HepG2 (cell line): ENCODE measurements at regions not wholly inside any gene's neighbourhood (a gene's known extent, or its start where the extent isn't known, plus 50 kb on each side); places are given as distances from the start of the nearest gene placed in this dataset.
A peak's percentile ranks its signal among the peaks of the same experiment; 100 is the strongest.

Source experiments
- ATAC-seq: fragments of 200-7000 bp; cut with Tn5 transposase; 3 replicates; pipeline ENCODE4 v1.9.1; 2020; ENCODE audit warnings: mild to moderate bottlenecking, moderate library complexity
- BruUV-seq: library from RNA; stranded (reverse); fragments of 400-500 nt; replicated peaks from 2 replicates; lab custom pipeline; 2021; lab: Mats Ljungman, UMichigan
- CTCF ChIA-PET: fragments of 300-600 bp; formaldehyde crosslinking; extraction: SDS; loops from one replicate; lab custom pipeline; 2021; ENCODE audit warnings: low total read pairs, inconsistent platforms, low intra/inter-chr PET ratio; lab: Yijun Ruan, JAX
- POLR2A ChIA-PET: fragments of 350-600 bp; sonication (Branson Sonifier 250); formaldehyde crosslinking; loops from one replicate; lab custom pipeline; 2020; ENCODE audit warnings: antibody characterized with exemption, inconsistent platforms; lab: Yijun Ruan, JAX
- DNase-seq: peaks from one replicate; pipeline ENCODE4 v3.0.0-alpha.2; 2015; ENCODE audit warnings: low spot score
- FAIRE-seq: peaks from 3 replicates; lab custom pipeline; 2011; peaks lifted over from hg19 to GRCh38; lab: Jason Lieb, UNC
- H2AFZ ChIP-seq: one replicate; pipeline ENCODE4 v1.6.1; 2011; ENCODE audit warnings: low read length, inconsistent platforms
- H3K27ac ChIP-seq: fragments of 300-600 bp; 3 replicates; pipeline ENCODE4 v1.8.0; 2011; ENCODE audit warnings: mixed run types, mild to moderate bottlenecking, mixed read lengths, low read length, inconsistent platforms; ENCODE audit not compliant: insufficient read depth; ENCODE audit errors: extremely low read length
- H3K27me3 ChIP-seq, 2 experiments: fragments of 200-600 bp in 1 of 2; 2 replicates in 1 of 2; 3 replicates in 1 of 2; pipeline versions ENCODE4 v1.6.0 to v1.8.0; 2011; ENCODE audit warnings: low read length in 2 of 2, mild to moderate bottlenecking in 2 of 2, moderate library complexity in 2 of 2, inconsistent platforms in 1 of 2; ENCODE audit not compliant: insufficient read depth in 2 of 2, control insufficient read depth in 1 of 2
- H3K36me3 ChIP-seq, 2 experiments: fragments of 200-600 bp in 1 of 2; replicated peaks in 1 of 2; 2 replicates in 1 of 2; 3 replicates in 1 of 2; pipeline versions ENCODE4 v1.5.1 to v1.8.0; 2011; ENCODE audit warnings: low read length in 2 of 2, inconsistent platforms in 1 of 2; ENCODE audit not compliant: insufficient read depth in 2 of 2, control insufficient read depth in 1 of 2
- H3K4me1 ChIP-seq: 2 replicates; pipeline ENCODE4 v1.5.1; 2012; ENCODE audit warnings: low read length, inconsistent platforms; ENCODE audit not compliant: insufficient read depth
- H3K4me2 ChIP-seq: 2 replicates; pipeline ENCODE4 v1.6.0; 2011; ENCODE audit warnings: low read depth, low read length, inconsistent platforms
- H3K4me3 ChIP-seq, 3 experiments: fragments of 200-600 bp in 1 of 3; sonication (generic), shearing (Covaris generic) in 1 of 3; replicated peaks in 1 of 3; 2 replicates each; pipeline ENCODE4 v1.5.1; 2011 to 2016; ENCODE audit warnings: low read length in 3 of 3, inconsistent platforms in 2 of 3, low read depth in 2 of 3, mild to moderate bottlenecking in 2 of 3, control low read depth in 1 of 3, mixed read lengths in 1 of 3; ENCODE audit not compliant: insufficient read depth in 1 of 3
- H3K79me2 ChIP-seq: one replicate; pipeline ENCODE4 v1.6.1; 2011; ENCODE audit warnings: low read length, inconsistent platforms; ENCODE audit not compliant: insufficient read depth
- H3K9ac ChIP-seq: 2 replicates; pipeline ENCODE4 v1.6.0; 2011; ENCODE audit warnings: mild to moderate bottlenecking, low read depth, low read length, inconsistent platforms; ENCODE audit not compliant: insufficient read depth
- H3K9me3 ChIP-seq: 2 replicates; pipeline ENCODE4 v1.5.1; 2012; ENCODE audit warnings: mild to moderate bottlenecking, low read length
- H4K20me1 ChIP-seq: 2 replicates; pipeline ENCODE4 v1.6.0; 2011; ENCODE audit warnings: inconsistent platforms, mild to moderate bottlenecking, low read length, moderate library complexity; ENCODE audit not compliant: insufficient read depth
- JUNB ChIP-seq: sonication (generic); formaldehyde crosslinking; IDR thresholded peaks from 2 replicates; pipeline ENCODE4 v1.8.0; 2022; ENCODE audit warnings: missing genetic modification reagents, mild to moderate bottlenecking, borderline replicate concordance
- SETDB1 ChIP-seq: sonication (generic); formaldehyde crosslinking; IDR thresholded peaks from 2 replicates; pipeline ENCODE4 v1.5.1; 2020; ENCODE audit warnings: missing genetic modification reagents, mild to moderate bottlenecking, borderline replicate concordance
- ZSCAN21 ChIP-seq: sonication (generic); formaldehyde crosslinking; IDR thresholded peaks from 2 replicates; pipeline ENCODE4 v1.8.0; 2022; ENCODE audit warnings: mild to moderate bottlenecking, missing genetic modification reagents, moderate library complexity, borderline replicate concordance
- WGBS: methylation state at CpG from one replicate; pipeline ENCODE4 v1.1.6; 2017; ENCODE audit warnings: low lambda C conversion rate; 5-methylcytosine and 5-hydroxymethylcytosine counted together
- in situ Hi-C: cut with HindIII; loops from 2 replicates; pipeline ENCODE4 v1.10.0; 2017; ENCODE audit warnings: low pct_unique_long_range_greater_than_20kb; ENCODE audit not compliant: extremely low pct_ligation_motif_present
- intact Hi-C: fragments of 100-400 bp; cut with micrococcal nuclease; formaldehyde crosslinking; loops from one replicate; pipeline ENCODE4 v1.10.0; 2022; ENCODE audit not compliant: unreplicated experiment
- TF ChIP-seq, protein P1 (sequence below): sonication (generic); formaldehyde crosslinking; IDR thresholded peaks from 2 replicates; pipeline ENCODE4 v1.4.0; 2020; ENCODE audit warnings: missing genetic modification reagents
- TF ChIP-seq, protein P2 (sequence below): sonication (generic); formaldehyde crosslinking; IDR thresholded peaks from 2 replicates; pipeline ENCODE4 v1.4.0; 2020; ENCODE audit warnings: missing genetic modification reagents
- TF ChIP-seq, protein P3 (sequence below): sonication (generic); formaldehyde crosslinking; IDR thresholded peaks from one replicate; pipeline ENCODE4 v1.5.1; 2020; ENCODE audit warnings: mild to moderate bottlenecking, missing genetic modification reagents; ENCODE audit errors: not compliant biosample characterization

DNA sequence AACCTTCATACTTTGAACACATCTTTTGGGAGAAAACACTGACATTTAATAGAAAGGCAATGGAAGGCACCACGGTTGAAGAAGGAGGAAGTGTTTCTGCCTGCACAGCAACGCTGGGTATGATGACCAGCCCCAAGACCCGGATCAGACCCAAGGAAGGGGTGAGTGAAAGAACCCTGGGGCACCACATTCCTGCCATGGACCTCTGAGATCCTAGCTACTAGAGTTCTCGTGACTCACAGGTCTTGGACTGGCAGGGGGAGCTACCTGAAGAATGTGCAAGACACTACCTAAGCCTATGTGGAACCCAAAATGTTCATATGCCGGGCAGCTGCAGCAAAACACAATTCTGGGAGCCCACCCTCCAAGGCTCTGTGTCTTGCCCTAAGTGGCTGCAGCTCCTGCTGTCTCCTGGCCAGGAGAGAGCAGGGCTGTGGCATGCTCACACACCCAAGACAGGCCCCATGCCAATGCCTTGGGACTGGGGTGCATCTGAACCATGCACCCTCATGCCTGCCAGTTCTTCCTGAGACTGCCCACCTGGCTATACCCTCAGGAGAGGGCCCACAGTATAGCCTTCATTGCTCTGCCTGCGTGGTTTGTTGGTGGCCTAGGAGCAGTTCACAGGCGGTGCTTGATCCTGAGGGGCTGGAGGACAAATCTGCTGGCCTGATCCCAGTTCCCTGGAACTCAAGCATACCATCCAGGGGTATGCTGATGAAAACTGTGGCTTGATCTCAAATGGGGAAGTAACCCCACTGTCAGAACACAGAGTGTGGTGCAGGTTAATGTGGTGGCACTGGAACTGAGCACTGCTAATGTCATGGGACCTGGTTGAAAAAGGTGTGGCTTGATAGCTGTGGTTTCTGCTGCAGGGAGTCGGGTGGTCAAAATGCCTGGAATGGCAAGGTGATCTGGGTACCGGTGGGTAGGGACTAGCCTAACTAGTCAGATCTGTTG, 353.3 kb upstream of the ARHGEF26 start:
- Histone ChIP-seq H2AFZ (no peak overlapping the region), H3K79me2 (no peaks in the 10 kb centered on the region), H3K27ac (no peak overlapping the region), H3K4me2 (no peak overlapping the region), H3K9ac (no peak overlapping the region), H3K36me3 (no peaks in the 10 kb centered on the region), H3K27me3 (no peaks in the 10 kb centered on the region), H4K20me1 (no peaks in the 10 kb centered on the region), H3K9me3 (no peaks in the 10 kb centered on the region; the same call in 1 of the 2 replicates), H3K4me1 (no peaks in the 10 kb centered on the region), H3K4me3 (no peak overlapping the region)
- in situ Hi-C loops (loop anchor here (10.0 kb wide), 1 partner anchor 723 kb away; no protein-coding TSS in a partner anchor), intact Hi-C loops (loop anchor here (2.0 to 5.0 kb wide), 3 partner anchors 321 to 603 kb away; no protein-coding TSS in a partner anchor)
- FAIRE-seq (no peak), DNase-seq (no peak), ATAC-seq (peak; percentile 53)
- BruUV-seq, result no TSS peak
- ChIA-PET POLR2A (no interaction called here), CTCF (interaction anchor here (2.4 kb wide), 1 partner anchor 742 kb away, joined by 9 read pairs; no protein-coding TSS in a partner anchor)
- 0% methylated on average over 7 of the region's 9 CpGs for WGBS
- TF ChIP-seq, protein P1, sequence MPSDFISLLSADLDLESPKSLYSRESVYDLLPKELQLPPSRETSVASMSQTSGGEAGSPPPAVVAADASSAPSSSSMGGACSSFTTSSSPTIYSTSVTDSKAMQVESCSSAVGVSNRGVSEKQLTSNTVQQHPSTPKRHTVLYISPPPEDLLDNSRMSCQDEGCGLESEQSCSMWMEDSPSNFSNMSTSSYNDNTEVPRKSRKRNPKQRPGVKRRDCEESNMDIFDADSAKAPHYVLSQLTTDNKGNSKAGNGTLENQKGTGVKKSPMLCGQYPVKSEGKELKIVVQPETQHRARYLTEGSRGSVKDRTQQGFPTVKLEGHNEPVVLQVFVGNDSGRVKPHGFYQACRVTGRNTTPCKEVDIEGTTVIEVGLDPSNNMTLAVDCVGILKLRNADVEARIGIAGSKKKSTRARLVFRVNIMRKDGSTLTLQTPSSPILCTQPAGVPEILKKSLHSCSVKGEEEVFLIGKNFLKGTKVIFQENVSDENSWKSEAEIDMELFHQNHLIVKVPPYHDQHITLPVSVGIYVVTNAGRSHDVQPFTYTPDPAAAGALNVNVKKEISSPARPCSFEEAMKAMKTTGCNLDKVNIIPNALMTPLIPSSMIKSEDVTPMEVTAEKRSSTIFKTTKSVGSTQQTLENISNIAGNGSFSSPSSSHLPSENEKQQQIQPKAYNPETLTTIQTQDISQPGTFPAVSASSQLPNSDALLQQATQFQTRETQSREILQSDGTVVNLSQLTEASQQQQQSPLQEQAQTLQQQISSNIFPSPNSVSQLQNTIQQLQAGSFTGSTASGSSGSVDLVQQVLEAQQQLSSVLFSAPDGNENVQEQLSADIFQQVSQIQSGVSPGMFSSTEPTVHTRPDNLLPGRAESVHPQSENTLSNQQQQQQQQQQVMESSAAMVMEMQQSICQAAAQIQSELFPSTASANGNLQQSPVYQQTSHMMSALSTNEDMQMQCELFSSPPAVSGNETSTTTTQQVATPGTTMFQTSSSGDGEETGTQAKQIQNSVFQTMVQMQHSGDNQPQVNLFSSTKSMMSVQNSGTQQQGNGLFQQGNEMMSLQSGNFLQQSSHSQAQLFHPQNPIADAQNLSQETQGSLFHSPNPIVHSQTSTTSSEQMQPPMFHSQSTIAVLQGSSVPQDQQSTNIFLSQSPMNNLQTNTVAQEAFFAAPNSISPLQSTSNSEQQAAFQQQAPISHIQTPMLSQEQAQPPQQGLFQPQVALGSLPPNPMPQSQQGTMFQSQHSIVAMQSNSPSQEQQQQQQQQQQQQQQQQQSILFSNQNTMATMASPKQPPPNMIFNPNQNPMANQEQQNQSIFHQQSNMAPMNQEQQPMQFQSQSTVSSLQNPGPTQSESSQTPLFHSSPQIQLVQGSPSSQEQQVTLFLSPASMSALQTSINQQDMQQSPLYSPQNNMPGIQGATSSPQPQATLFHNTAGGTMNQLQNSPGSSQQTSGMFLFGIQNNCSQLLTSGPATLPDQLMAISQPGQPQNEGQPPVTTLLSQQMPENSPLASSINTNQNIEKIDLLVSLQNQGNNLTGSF (CRISPR knock-in tag), result no peak
- TF ChIP-seq, protein P2, sequence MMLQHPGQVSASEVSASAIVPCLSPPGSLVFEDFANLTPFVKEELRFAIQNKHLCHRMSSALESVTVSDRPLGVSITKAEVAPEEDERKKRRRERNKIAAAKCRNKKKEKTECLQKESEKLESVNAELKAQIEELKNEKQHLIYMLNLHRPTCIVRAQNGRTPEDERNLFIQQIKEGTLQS (CRISPR knock-in tag), result no peak
- TF ChIP-seq JUNB (no peak), ZSCAN21 (CRISPR knock-in tag) (no peak), SETDB1 (no peak)
- TF ChIP-seq, protein P3, sequence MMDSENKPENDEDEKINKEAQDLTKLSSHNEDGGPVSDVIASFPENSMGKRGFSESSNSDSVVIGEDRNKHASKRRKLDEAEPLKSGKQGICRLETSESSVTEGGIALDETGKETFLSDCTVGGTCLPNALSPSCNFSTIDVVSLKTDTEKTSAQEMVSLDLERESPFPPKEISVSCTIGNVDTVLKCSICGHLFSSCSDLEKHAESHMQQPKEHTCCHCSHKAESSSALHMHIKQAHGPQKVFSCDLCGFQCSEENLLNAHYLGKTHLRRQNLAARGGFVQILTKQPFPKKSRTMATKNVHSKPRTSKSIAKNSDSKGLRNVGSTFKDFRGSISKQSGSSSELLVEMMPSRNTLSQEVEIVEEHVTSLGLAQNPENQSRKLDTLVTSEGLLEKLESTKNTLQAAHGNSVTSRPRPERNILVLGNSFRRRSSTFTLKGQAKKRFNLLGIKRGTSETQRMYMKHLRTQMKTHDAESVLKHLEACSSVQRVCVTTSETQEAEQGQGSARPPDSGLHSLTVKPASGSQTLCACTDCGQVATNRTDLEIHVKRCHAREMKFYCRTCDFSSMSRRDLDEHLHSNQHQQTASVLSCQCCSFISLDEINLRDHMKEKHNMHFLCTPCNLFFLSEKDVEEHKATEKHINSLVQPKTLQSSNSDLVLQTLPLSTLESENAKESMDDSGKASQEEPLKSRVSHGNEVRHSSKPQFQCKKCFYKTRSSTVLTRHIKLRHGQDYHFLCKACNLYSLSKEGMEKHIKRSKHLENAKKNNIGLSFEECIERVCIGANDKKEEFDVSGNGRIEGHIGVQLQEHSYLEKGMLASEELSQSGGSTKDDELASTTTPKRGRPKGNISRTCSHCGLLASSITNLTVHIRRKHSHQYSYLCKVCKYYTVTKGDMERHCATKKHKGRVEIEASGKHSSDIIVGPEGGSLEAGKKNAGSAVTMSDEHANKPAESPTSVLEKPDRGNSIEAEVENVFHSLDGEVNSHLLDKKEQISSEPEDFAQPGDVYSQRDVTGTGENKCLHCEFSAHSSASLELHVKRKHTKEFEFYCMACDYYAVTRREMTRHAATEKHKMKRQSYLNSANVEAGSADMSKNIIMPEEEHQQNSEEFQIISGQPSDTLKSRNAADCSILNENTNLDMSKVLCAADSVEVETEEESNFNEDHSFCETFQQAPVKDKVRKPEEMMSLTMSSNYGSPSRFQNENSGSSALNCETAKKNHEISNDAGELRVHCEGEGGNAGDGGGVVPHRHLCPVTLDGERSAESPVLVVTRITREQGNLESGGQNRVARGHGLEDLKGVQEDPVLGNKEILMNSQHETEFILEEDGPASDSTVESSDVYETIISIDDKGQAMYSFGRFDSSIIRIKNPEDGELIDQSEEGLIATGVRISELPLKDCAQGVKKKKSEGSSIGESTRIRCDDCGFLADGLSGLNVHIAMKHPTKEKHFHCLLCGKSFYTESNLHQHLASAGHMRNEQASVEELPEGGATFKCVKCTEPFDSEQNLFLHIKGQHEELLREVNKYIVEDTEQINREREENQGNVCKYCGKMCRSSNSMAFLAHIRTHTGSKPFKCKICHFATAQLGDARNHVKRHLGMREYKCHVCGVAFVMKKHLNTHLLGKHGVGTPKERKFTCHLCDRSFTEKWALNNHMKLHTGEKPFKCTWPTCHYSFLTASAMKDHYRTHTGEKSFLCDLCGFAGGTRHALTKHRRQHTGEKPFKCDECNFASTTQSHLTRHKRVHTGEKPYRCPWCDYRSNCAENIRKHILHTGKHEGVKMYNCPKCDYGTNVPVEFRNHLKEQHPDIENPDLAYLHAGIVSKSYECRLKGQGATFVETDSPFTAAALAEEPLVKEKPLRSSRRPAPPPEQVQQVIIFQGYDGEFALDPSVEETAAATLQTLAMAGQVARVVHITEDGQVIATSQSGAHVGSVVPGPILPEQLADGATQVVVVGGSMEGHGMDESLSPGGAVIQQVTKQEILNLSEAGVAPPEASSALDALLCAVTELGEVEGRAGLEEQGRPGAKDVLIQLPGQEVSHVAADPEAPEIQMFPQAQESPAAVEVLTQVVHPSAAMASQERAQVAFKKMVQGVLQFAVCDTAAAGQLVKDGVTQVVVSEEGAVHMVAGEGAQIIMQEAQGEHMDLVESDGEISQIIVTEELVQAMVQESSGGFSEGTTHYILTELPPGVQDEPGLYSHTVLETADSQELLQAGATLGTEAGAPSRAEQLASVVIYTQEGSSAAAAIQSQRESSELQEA (CRISPR knock-in tag), result no peak
